HEK293 (cell line): ENCODE measurements at regions not wholly inside any gene's neighbourhood (a gene's known extent, or its start where the extent isn't known, plus 50 kb on each side); places are given as distances from the start of the nearest gene placed in this dataset.

Experiments
- ZIC2 ChIP-seq: fragments of 450-650 bp; formaldehyde crosslinking; IDR thresholded peaks from 2 replicates; pipeline ENCODE4 v1.5.1; 2016; ENCODE audit warnings: missing biosample characterization, missing genetic modification characterization
- ZNF146 ChIP-seq: fragments of 450-650 bp; formaldehyde crosslinking; IDR thresholded peaks from 2 replicates; pipeline ENCODE4 v1.5.1; 2016; ENCODE audit warnings: missing biosample characterization, missing genetic modification characterization
- ZNF521 ChIP-seq: fragments of 450-650 bp; formaldehyde crosslinking; IDR thresholded peaks from 2 replicates; pipeline ENCODE4 v1.5.1; 2017; ENCODE audit warnings: missing biosample characterization, mild to moderate bottlenecking, missing genetic modification characterization

GRCh38 chr9:38257626-38258215 is 134.8 kb upstream of the ALDH1B1 start:
- TF ChIP-seq ZIC2 (tag by site-specific recombination) (no peak), ZNF146 (tag by site-specific recombination) (no peak), ZNF521 (tag by site-specific recombination) (no peak)
